GM18858 (cell line): ENCODE measurements at regions not wholly inside any gene's neighbourhood (a gene's known extent, or its start where the extent isn't known, plus 50 kb on each side); places are given as distances from the start of the nearest gene placed in this dataset.
A peak's percentile ranks its signal among the peaks of the same experiment; 100 is the strongest.

ENCODE experiments used
- ATAC-seq: cut with Tn5 transposase; IDR thresholded peaks from one replicate; pipeline ENCODE4 v1.9.1; 2021; ENCODE audit not compliant: unreplicated experiment

GRCh38 chr6:17047889-17048288 is 54.0 kb upstream of the STMND1 start:
- ATAC-seq: no peak

- no peak for ATAC-seq
Measured at GRCh38 chr6:17045581-17046322, 56.1 kb upstream of the STMND1 start.

- ATAC-seq: no peak
Measured at GRCh38 chr6:17043148-17043522, 58.7 kb upstream of the STMND1 start.

- ATAC-seq: no peak
Measured at GRCh38 chr6:17042422-17043147, 59.3 kb upstream of the STMND1 start.

- no peak for ATAC-seq
Measured at GRCh38 chr6:17039266-17039665, 62.6 kb upstream of the STMND1 start.

- ATAC-seq: no peak
Measured at GRCh38 chr6:17038316-17038715, 63.5 kb upstream of the STMND1 start.

GRCh38 chr6:17036065-17036393 is 65.8 kb upstream of the STMND1 start:
- no peak for ATAC-seq

- ATAC-seq: no peak
Measured at GRCh38 chr6:17035257-17036064, 66.4 kb upstream of the STMND1 start.

- ATAC-seq: no peak
Measured at GRCh38 chr6:17033746-17034145, 68.1 kb upstream of the STMND1 start.

GRCh38 chr6:17032988-17033634 is 68.7 kb upstream of the STMND1 start:
- ATAC-seq: no peak

GRCh38 chr6:17032590-17032987 is 69.3 kb upstream of the STMND1 start:
- no peak for ATAC-seq

GRCh38 chr6:17031961-17032360 is 69.9 kb upstream of the STMND1 start:
- ATAC-seq: no peak

- no peak for ATAC-seq
Measured at GRCh38 chr6:17027441-17027840, 74.4 kb upstream of the STMND1 start.

- peak; percentile 92 for ATAC-seq
Measured at GRCh38 chr6:17022604-17023003, 79.2 kb upstream of the STMND1 start.

- no peak for ATAC-seq
Measured at GRCh38 chr6:17021539-17021889, 80.3 kb upstream of the STMND1 start.

- no peak for ATAC-seq
Measured at GRCh38 chr6:17020889-17021538, 80.8 kb upstream of the STMND1 start.

GRCh38 chr6:17018425-17018824 is 83.4 kb upstream of the STMND1 start:
- no peak for ATAC-seq

- ATAC-seq: no peak
Measured at GRCh38 chr6:17017416-17017815, 84.4 kb upstream of the STMND1 start.

- no peak for ATAC-seq
Measured at GRCh38 chr6:17015551-17016381, 86.1 kb upstream of the STMND1 start.

- peak; percentile 99 for ATAC-seq
Measured at GRCh38 chr6:17015144-17015543, 86.7 kb upstream of the STMND1 start.
